CD14-positive monocyte (primary cell): ENCODE measurements at regions not wholly inside any gene's neighbourhood (a gene's known extent, or its start where the extent isn't known, plus 50 kb on each side); places are given as distances from the start of the nearest gene placed in this dataset.

Source experiments
- DNase-seq, 3 donors: peaks; one replicate each; pipeline ENCODE4 v3.0.0-alpha.2; 2011 to 2022
- H2AFZ ChIP-seq: 2 replicates; pipeline ENCODE4 v1.6.0; 2012; ENCODE audit warnings: mild to moderate bottlenecking, low read depth, low read length, inconsistent platforms; ENCODE audit not compliant: insufficient read depth, poor library complexity, severe bottlenecking
- H3K27ac ChIP-seq, 2 donors: 1 replicate in 1 of 2; 2 replicates in 1 of 2; pipeline ENCODE4 v1.5.1; 2012 to 2013; ENCODE audit warnings: low read length in 2 of 2, control low read depth in 1 of 2, inconsistent platforms in 1 of 2, low read depth in 1 of 2, mild to moderate bottlenecking in 1 of 2
- H3K27me3 ChIP-seq, 2 donors: one replicate each; pipeline versions ENCODE4 v1.6.0 to v1.6.1; 2011 to 2013; ENCODE audit warnings: low read length in 2 of 2; ENCODE audit not compliant: control insufficient read depth in 2 of 2, insufficient read depth in 2 of 2
- H3K36me3 ChIP-seq, 2 donors: replicated peaks in 1 of 2; 1 replicate in 1 of 2; 2 replicates in 1 of 2; pipeline versions ENCODE4 v1.5.1 to v1.6.1; 2012 to 2013; ENCODE audit warnings: low read length in 2 of 2, control low read depth in 1 of 2, inconsistent platforms in 1 of 2, mild to moderate bottlenecking in 1 of 2; ENCODE audit not compliant: insufficient read depth in 2 of 2, control insufficient read depth in 1 of 2
- H3K4me1 ChIP-seq, 2 donors: 1 replicate in 1 of 2; 2 replicates in 1 of 2; pipeline versions ENCODE4 v1.5.1 to v1.6.1; 2012 to 2013; ENCODE audit warnings: low read length in 2 of 2, control low read depth in 1 of 2, inconsistent platforms in 1 of 2, mild to moderate bottlenecking in 1 of 2, moderate library complexity in 1 of 2; ENCODE audit not compliant: insufficient read depth in 2 of 2, control insufficient read depth in 1 of 2
- H3K4me2 ChIP-seq: replicated peaks from 2 replicates; pipeline ENCODE3; 2012; ENCODE audit warnings: low read length, moderate library complexity, mild to moderate bottlenecking; ENCODE audit not compliant: poor library complexity, severe bottlenecking; ENCODE audit errors: extremely low read depth
- H3K4me3 ChIP-seq, 3 experiments: fragments of 200-600 bp in 1 of 3; sonication (generic) in 1 of 3; replicated peaks in 1 of 3; 1 replicate in 2 of 3; 2 replicates in 1 of 3; pipeline ENCODE4 v1.5.1; 2011 to 2013; ENCODE audit warnings: low read length in 3 of 3, mild to moderate bottlenecking in 3 of 3, control low read depth in 2 of 3, low read depth in 2 of 3, inconsistent platforms in 1 of 3, moderate library complexity in 1 of 3
- H3K79me2 ChIP-seq: 2 replicates; pipeline ENCODE4 v1.6.0; 2012; ENCODE audit warnings: mild to moderate bottlenecking, control low read depth, inconsistent platforms, low read length, moderate library complexity; ENCODE audit not compliant: insufficient read depth
- H3K9ac ChIP-seq: 2 replicates; pipeline ENCODE4 v1.6.0; 2017; ENCODE audit warnings: low read length, mild to moderate bottlenecking; ENCODE audit not compliant: insufficient read depth, poor library complexity, severe bottlenecking
- H3K9me3 ChIP-seq, 2 donors: replicated peaks in 1 of 2; 1 replicate in 1 of 2; 2 replicates in 1 of 2; pipeline versions ENCODE4 v1.5.1 to v1.6.1; 2012 to 2013; ENCODE audit warnings: low read length in 2 of 2, control low read depth in 1 of 2; ENCODE audit not compliant: control insufficient read depth in 1 of 2, insufficient read depth in 1 of 2
- H4K20me1 ChIP-seq: 2 replicates; pipeline ENCODE4 v1.6.0; 2012; ENCODE audit warnings: mild to moderate bottlenecking, low read length, control low read depth, moderate library complexity; ENCODE audit not compliant: insufficient read depth
- H3K27ac Mint-ChIP-seq, 7 donors: one replicate each; pipeline ENCODE4 v1.8.0; 2020; ENCODE audit warnings: mild to moderate bottlenecking in 7 of 7, mixed read lengths in 7 of 7, moderate library complexity in 6 of 7, inconsistent platforms in 2 of 7
- H3K27me3 Mint-ChIP-seq, 3 donors: one replicate each; pipeline ENCODE4 v1.8.0; 2021 to 2022; ENCODE audit warnings: low read depth in 3 of 3, mild to moderate bottlenecking in 3 of 3, mixed read lengths in 3 of 3, moderate library complexity in 3 of 3, inconsistent platforms in 1 of 3
- H3K36me3 Mint-ChIP-seq, 2 donors: one replicate each; pipeline ENCODE4 v1.8.0; 2020; ENCODE audit warnings: mixed read lengths in 2 of 2, inconsistent platforms in 1 of 2, mild to moderate bottlenecking in 1 of 2
- H3K4me1 Mint-ChIP-seq: one replicate; pipeline ENCODE4 v1.8.0; 2020; ENCODE audit warnings: mild to moderate bottlenecking, mixed read lengths
- H3K4me3 Mint-ChIP-seq, 2 donors: one replicate each; pipeline ENCODE4 v1.8.0; 2020; ENCODE audit warnings: mild to moderate bottlenecking in 2 of 2, mixed read lengths in 2 of 2, moderate library complexity in 1 of 2
- H3K9me3 Mint-ChIP-seq, 7 donors: one replicate each; pipeline ENCODE4 v1.8.0; 2020 to 2022; ENCODE audit warnings: mixed read lengths in 7 of 7, mild to moderate bottlenecking in 6 of 7, moderate library complexity in 6 of 7, inconsistent platforms in 2 of 7
- CTCF ChIP-seq: fragments of 200-600 bp; IDR thresholded peaks from one replicate; pipeline ENCODE4 v1.8.0; 2022; ENCODE audit warnings: antibody characterized with exemption, mild to moderate bottlenecking
- WGBS: methylation state at CpG from one replicate; pipeline ENCODE4 v1.1.5; 2013; ENCODE audit warnings: missing lambda C conversion rate; ENCODE audit not compliant: insufficient coverage; 5-methylcytosine and 5-hydroxymethylcytosine counted together
- intact Hi-C, 2 donors: fragments of 100-400 bp; cut with micrococcal nuclease; formaldehyde crosslinking; loops; one replicate each; pipeline versions ENCODE4 v1.15.0 to v1.15.1; 2023

- no peak overlapping the region for H3K27ac ChIP-seq
- no peak for TF ChIP-seq CTCF
- Mint-ChIP-seq H3K36me3 (no peaks in the 10 kb centered on the region), H3K27ac (no peak overlapping the region), H3K27me3 (peaks cover 0 to 4% (median 2%) of the 10 kb centered on the region in 3 donors), H3K9me3 (peaks cover 6 to 20% (median 12%) of the 10 kb centered on the region in 7 donors), H3K4me3 (no peak overlapping the region), H3K4me1 (no peaks in the 10 kb centered on the region)
- no peak overlapping the region for H2AFZ ChIP-seq
- H3K27me3 ChIP-seq = no peaks in the 10 kb centered on the region
- H3K79me2 ChIP-seq = no peaks in the 10 kb centered on the region
- intact Hi-C loops = no loop called here
- DNase-seq = no peak
- no peak overlapping the region for H3K9ac ChIP-seq
- H3K4me2 ChIP-seq = no peak overlapping the region
- no peak overlapping the region for H3K4me3 ChIP-seq
- no peaks in the 10 kb centered on the region for H3K4me1 ChIP-seq
- H3K9me3 ChIP-seq = peaks cover 0 to 16% of the 10 kb centered on the region in 2 donors
- H4K20me1 ChIP-seq = no peaks in the 10 kb centered on the region
- no peaks in the 10 kb centered on the region for H3K36me3 ChIP-seq
Measured at GRCh38 chr9:22265038-22265437, 181.6 kb upstream of the DMRTA1 start.

DNA sequence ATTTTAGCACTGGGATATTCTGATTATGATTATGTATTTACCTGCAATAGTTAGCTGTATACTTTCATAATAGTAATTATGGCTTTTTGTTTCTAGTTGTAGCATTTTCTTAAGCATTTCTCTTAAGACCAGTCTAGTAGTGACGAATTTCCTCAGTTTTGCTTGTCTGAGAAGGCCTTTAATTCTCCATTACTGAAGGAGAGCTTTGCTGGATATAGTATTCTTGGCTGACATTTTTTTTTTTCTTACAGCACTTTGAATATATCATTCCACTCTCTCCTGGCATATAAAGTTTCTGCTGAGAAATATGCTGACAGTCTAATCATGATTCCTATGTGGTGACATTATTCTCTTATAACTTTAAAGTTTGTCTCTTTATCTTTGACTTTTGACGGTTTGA lies 181.1 kb upstream of the DMRTA1 start:
- no peaks in the 10 kb centered on the region for H3K36me3 Mint-ChIP-seq
- no peak for TF ChIP-seq CTCF

More for the DNA sequence above, 181.1 kb upstream of the DMRTA1 start:
- H3K4me2 ChIP-seq = no peak overlapping the region
- no peak overlapping the region for H3K4me3 Mint-ChIP-seq
- H3K27ac Mint-ChIP-seq = no peak overlapping the region
- H3K27ac ChIP-seq = no peak overlapping the region
- H3K79me2 ChIP-seq = no peaks in the 10 kb centered on the region
- no peak overlapping the region for H3K9ac ChIP-seq
- H3K4me1 ChIP-seq = no peaks in the 10 kb centered on the region
- WGBS = no CpG with 5 or more reads among the region's 2 CpGs
- H2AFZ ChIP-seq = no peak overlapping the region
- no peak overlapping the region for H3K4me3 ChIP-seq
- peaks cover 0 to 4% (median 2%) of the 10 kb centered on the region in 3 donors for H3K27me3 Mint-ChIP-seq
- intact Hi-C loops = no loop called here
- H4K20me1 ChIP-seq = no peaks in the 10 kb centered on the region
- H3K9me3 ChIP-seq = peaks cover 0 to 16% of the 10 kb centered on the region in 2 donors
- DNase-seq = no peak
- peaks cover 6 to 20% (median 12%) of the 10 kb centered on the region in 7 donors for H3K9me3 Mint-ChIP-seq
- H3K36me3 ChIP-seq = no peaks in the 10 kb centered on the region
- H3K4me1 Mint-ChIP-seq = no peaks in the 10 kb centered on the region
- H3K27me3 ChIP-seq = no peaks in the 10 kb centered on the region
